ENCODE measurements at regions not wholly inside any gene's neighbourhood (a gene's known extent, or its start where the extent isn't known, plus 50 kb on each side); places are given as distances from the start of the nearest gene placed in this dataset.

DNA sequence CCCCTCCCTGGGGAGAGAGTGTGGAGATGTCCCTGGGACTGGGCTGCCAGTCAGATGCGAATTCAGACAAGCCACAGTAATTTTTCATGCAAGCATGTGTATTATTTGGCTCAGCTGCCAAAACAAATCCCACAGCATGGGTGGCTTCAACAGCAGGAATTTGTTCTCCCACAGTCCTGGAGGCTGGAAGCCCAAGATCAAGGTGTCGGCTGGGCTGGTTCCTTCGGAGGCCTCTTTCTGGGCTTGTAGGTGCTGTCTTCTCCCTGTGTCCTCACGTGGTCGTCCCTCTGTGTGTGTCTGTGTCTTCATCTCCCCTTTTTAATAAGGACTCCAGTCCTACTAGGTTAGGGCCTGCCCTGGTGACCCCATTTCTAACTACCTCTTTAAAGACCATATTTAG lies 91.9 kb upstream of the ACTRT2 start:
- POLR2A ChIA-PET: no interaction called here
- intact Hi-C loops (cut with micrococcal nuclease): loop anchor here (10.0 kb wide), 1 partner anchor 105 kb away; no protein-coding TSS in a partner anchor
- H3K4me1 Mint-ChIP-seq (ENCODE audit: low read depth): no peaks in the 10 kb centered on the region
- H3K36me3 Mint-ChIP-seq: no peaks in the 10 kb centered on the region
- no peak overlapping the region for H3K4me3 Mint-ChIP-seq
- no peak for DNase-seq
- H3K27ac Mint-ChIP-seq: no peak overlapping the region
- CTCF ChIA-PET: no interaction called here
- H3K9me3 Mint-ChIP-seq: no peaks in the 10 kb centered on the region
- H3K27me3 Mint-ChIP-seq: no peaks in the 10 kb centered on the region

DNA sequence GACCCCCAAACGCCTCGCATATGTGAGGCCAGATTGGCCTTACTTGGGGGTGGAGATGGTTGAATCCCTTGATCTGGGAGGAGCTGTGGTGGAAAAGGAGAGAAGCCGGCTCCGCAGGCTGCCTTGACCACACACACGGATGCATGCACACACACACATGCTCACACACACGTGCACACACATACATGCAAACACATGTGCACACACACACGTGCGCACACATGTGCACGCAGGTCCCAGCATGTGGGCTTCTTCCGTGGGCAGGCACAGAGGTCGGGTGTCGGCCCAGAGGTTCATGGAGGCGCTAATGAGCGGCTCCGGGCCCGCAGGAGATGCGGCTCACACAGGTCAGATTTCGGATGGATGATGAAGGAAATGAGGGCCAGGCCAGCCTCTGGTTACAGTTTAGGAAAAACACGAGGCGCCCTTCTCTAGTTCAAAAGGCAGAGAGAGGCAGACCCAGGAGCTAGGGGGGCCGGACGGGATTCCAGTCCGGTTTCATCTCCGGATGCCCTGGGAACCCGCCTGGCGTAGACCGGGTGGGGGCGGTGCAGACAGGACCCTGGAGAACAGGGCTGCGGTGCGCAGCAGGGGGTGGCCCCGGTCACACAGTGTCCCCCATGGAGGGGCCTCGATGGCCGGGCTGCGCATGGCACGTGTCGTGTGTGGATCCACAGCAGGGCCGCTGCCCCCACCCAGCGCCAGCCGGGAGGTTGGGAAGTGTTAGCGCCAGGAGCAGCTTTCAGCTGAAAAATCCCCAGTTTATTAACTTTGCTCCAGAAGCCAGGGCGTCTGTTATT lies 91.1 kb upstream of the ACTRT2 start:
- Mint-ChIP-seq H3K9me3 (no peaks in the 10 kb centered on the region), H3K27ac (no peak overlapping the region), H3K36me3 (no peaks in the 10 kb centered on the region), H3K4me3 (no peak overlapping the region), H3K27me3 (no peaks in the 10 kb centered on the region), H3K4me1 (ENCODE audit: low read depth) (no peaks in the 10 kb centered on the region)
- POLR2A ChIA-PET: no interaction called here
- DNase-seq: no peak
- intact Hi-C loops (cut with micrococcal nuclease): no loop called here
- CTCF ChIA-PET: interaction anchor here (0.8 kb wide), 1 partner anchor 9 kb away, joined by 3 read pairs; no protein-coding TSS in a partner anchor

DNA sequence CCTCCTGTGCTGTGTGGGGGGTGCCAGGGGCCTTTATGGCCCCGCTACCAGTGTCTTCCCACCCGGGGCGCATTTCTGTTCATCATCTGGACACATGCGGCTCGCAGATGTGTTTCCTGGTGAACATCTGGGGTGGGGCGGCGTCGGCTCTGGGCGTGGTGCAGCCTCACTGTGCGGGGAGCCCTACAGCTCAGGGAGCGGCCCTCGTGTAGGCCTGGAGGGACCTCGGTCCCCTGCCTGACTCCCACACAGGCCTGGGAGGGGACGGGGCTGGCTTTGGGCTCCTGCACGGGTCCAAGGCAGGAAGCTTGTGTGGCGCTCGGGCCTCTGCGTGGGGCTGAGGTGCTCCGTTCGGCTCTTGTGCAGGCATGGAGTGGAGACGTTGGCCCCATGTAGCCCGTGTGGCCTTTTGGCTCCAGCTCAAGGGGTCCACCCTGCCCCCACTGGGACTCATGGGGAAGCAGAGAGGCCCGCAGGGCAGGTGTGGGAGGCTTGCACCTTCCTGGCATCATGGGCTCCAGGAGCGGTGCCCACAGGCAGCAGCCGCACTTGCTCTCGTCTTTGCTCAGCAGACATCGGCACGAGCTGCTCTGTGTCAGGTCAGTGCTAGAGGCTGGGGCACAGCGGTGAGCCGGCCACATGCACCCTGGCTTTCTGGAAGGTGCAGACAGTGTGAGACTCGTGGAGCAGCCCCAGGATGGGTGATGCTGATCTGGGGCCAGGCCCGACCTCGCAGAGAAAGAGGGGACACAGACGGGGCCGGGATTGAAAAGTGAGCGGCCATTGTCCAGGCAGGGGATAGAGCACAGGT lies 90.1 kb upstream of the ACTRT2 start:
- intact Hi-C loops (cut with micrococcal nuclease): no loop called here
- Mint-ChIP-seq H3K4me1 (ENCODE audit: low read depth) (no peaks in the 10 kb centered on the region), H3K27me3 (no peaks in the 10 kb centered on the region), H3K4me3 (no peak overlapping the region), H3K27ac (no peak overlapping the region), H3K36me3 (no peaks in the 10 kb centered on the region), H3K9me3 (no peaks in the 10 kb centered on the region)
- ChIA-PET CTCF (interaction anchor here (0.8 kb wide), 1 partner anchor 9 kb away, joined by 3 read pairs; no protein-coding TSS in a partner anchor), POLR2A (no interaction called here)
- no peak for DNase-seq

DNA sequence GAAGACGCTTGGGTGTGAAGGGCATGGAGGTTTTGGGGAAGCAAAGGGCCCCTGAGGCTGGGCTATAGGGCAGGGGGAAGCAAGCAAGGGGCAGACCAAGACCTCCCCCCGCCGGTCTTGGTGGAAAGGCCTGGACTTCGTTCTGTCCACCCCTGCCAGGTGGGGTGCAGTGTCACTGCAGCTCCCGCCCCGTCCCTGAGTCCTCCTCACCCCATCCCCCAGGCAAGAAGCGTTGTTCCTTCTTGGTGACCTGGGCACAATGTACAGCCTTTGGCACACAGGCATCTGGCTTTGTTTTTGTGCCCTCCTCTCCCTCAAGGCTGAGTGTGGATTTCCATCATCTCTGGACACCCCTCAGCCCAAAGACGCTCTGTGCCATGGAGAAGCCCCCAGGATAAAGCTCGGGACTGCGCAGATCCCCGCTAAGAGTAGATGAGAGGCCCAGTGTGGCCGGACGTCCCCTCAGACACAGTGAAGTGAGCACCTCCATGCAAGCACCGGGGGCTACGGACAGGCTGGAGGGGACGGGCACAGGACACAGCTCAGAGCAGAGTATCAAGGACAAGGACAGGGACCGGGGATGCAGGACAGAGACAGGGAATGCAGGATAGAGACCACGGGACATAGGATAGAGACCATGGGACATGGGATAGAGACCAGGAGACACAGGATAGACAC lies 89.4 kb upstream of the ACTRT2 start:
- H3K9me3 Mint-ChIP-seq: no peaks in the 10 kb centered on the region
- H3K36me3 Mint-ChIP-seq: no peaks in the 10 kb centered on the region
- H3K27ac Mint-ChIP-seq: no peak overlapping the region
- CTCF ChIA-PET: no interaction called here
- no peaks in the 10 kb centered on the region for H3K4me1 Mint-ChIP-seq (ENCODE audit: low read depth)
- H3K27me3 Mint-ChIP-seq: no peaks in the 10 kb centered on the region
- H3K4me3 Mint-ChIP-seq: no peak overlapping the region
- DNase-seq: no peak
- intact Hi-C loops (cut with micrococcal nuclease): no loop called here
- POLR2A ChIA-PET: no interaction called here

DNA sequence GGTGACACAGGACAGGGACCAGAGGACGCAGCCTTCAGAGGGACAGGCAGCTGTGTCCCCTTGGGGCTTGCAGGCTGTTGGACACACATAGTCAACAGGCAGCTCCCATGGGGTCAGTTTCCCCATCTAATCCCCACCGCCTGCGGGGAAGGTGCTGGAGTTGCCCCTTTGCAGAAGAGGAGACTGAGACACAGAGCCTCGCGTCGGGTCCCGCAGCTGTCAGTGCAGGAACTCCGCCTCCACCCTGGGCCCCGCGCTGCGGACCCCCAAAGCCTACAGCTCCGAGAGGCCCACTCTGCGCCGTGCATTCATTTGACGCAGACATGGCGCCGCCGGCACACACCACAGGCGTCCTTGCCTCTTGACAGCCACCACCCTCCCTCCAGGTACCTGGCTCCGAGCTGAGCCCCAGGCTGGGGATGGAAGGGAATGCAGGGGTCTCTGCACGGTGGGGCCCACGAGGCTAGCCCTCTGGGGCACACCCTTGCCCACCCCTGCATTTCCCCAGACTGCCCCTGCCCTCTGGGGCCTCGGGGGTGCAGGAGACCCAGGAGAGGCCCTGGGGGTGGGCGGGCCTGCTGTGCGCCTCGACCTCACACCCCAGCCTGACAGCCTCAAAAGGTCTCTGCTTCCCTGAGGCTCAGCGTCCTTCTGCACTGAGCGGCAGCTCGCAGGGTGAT lies 88.5 kb upstream of the ACTRT2 start:
- DNase-seq: no peak
- Mint-ChIP-seq H3K27ac (no peak overlapping the region), H3K36me3 (no peaks in the 10 kb centered on the region), H3K27me3 (no peaks in the 10 kb centered on the region), H3K9me3 (peaks cover 1% of the 10 kb centered on the region), H3K4me1 (ENCODE audit: low read depth) (no peaks in the 10 kb centered on the region), H3K4me3 (no peak overlapping the region)
- intact Hi-C loops (cut with micrococcal nuclease): no loop called here
- POLR2A ChIA-PET: no interaction called here
- CTCF ChIA-PET: no interaction called here

DNA sequence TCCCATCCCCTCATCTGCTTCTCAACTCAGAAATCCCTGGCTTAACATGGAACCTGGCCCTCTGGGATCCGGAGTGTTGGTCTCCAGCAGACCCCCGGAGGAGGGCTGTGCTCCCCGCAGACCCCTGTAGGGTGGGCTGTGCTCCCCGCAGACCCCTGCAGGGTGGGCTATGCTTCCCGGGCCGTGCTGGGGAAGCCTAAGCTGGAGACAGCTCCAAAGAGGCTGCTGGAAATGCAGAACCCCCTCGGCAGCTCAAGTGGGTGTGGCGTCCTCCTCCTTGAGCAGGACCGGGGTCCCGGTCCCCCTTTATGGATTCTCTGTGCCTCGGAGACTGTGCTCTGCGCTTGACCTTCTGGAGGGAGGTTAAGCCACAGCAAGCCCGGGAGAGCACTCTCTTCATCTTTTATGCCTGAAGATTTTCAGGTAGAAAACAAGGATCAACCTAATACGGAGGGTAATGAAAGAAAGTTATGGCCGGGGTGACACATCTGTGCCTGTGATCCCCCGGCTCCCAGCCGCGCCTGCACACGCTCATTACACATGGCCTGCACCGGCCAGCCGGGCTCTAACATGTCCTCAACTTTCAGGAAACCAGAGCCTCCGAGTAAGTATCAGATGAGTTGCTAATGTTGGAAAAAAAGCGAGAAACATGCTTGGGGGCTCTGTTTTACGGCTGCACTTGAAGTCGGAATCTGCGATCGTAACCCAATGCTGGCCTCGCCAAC lies 87.7 kb upstream of the ACTRT2 start:
- Mint-ChIP-seq H3K4me1 (ENCODE audit: low read depth) (no peaks in the 10 kb centered on the region), H3K36me3 (no peaks in the 10 kb centered on the region), H3K27me3 (no peaks in the 10 kb centered on the region), H3K9me3 (peaks cover 7% of the 10 kb centered on the region), H3K27ac (no peak overlapping the region), H3K4me3 (no peak overlapping the region)
- DNase-seq: no peak
- ChIA-PET CTCF (no interaction called here), POLR2A (no interaction called here)
- intact Hi-C loops (cut with micrococcal nuclease): no loop called here

DNA sequence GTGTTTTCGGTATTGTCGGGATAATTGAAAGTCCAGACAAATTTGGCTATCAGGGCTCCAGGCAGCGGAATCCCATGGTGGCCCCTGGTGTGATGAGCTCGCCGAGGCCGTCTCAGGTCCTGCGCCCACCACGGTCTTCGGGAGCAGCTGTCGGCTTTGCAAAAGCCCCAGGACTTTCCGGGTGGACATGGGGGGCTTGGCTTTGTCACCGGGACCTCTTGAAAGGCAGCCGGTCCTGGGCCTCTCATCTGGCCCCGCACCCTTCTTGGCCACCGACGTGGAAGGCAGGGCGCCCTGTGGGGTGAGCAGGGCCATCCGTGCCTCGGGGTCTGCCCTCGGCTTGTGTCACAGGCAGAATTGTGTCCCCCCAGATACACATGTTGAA lies 87.1 kb upstream of the ACTRT2 start:
- no peaks in the 10 kb centered on the region for H3K4me1 Mint-ChIP-seq (ENCODE audit: low read depth)
- H3K4me3 Mint-ChIP-seq: no peak overlapping the region
- ChIA-PET CTCF (no interaction called here), POLR2A (no interaction called here)
- no peak overlapping the region for H3K27ac Mint-ChIP-seq
- peaks cover 7% of the 10 kb centered on the region for H3K9me3 Mint-ChIP-seq
- DNase-seq: no peak
- intact Hi-C loops (cut with micrococcal nuclease): no loop called here
- H3K27me3 Mint-ChIP-seq: no peaks in the 10 kb centered on the region
- no peaks in the 10 kb centered on the region for H3K36me3 Mint-ChIP-seq

DNA sequence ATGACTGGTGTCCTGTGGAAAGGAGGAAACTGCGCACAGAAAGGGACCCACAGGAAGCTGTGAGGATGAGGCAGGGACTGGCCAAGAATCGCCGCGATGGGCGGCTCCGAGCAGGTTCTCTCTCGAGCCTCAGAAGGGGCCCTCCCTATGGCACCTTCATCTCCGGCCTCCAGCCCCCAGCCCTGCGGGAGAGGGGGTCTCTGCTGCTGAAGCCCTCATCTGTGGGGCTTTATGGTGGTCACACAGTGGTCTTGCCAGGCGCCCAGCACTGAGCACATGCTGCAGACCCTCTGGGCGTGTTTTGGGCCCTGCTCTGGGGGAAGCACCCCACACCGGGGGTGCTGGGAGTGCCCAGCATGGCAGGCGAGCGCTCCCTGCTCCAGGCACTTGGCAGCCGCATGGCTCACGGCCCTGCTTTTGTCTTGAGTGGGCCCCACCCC lies 86.6 kb upstream of the ACTRT2 start:
- CTCF ChIA-PET: no interaction called here
- POLR2A ChIA-PET: no interaction called here
- Mint-ChIP-seq H3K27me3 (no peaks in the 10 kb centered on the region), H3K4me3 (no peak overlapping the region), H3K9me3 (peaks cover 7% of the 10 kb centered on the region), H3K4me1 (ENCODE audit: low read depth) (no peaks in the 10 kb centered on the region), H3K36me3 (no peaks in the 10 kb centered on the region), H3K27ac (no peak overlapping the region)
- intact Hi-C loops (cut with micrococcal nuclease): no loop called here
- no peak for DNase-seq

DNA sequence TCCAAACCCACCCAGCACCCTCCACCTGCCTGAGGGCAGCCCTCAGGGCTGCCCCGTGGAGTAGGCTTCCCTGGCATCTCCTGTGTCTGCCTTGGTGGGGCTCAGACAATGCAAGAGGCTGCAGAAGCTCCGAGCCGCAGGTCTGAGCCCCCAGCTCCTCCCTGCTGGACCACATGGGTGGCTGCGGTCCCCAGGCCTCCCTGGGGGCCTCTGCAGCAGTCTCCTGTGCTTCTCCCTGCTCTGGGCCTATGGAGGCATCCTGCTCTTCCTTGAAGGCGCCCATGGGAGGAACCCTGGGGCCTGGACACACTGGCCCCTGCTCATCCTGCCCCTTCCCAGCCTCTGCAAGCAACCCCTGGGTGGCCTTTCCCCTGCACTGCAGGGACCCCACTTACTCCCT lies 86.1 kb upstream of the ACTRT2 start:
- DNase-seq: no peak
- Mint-ChIP-seq H3K27ac (no peak overlapping the region), H3K36me3 (no peaks in the 10 kb centered on the region), H3K27me3 (no peaks in the 10 kb centered on the region), H3K4me1 (ENCODE audit: low read depth) (no peaks in the 10 kb centered on the region), H3K4me3 (no peak overlapping the region), H3K9me3 (peaks cover 7% of the 10 kb centered on the region)
- POLR2A ChIA-PET: no interaction called here
- intact Hi-C loops (cut with micrococcal nuclease): no loop called here
- CTCF ChIA-PET: no interaction called here

DNA sequence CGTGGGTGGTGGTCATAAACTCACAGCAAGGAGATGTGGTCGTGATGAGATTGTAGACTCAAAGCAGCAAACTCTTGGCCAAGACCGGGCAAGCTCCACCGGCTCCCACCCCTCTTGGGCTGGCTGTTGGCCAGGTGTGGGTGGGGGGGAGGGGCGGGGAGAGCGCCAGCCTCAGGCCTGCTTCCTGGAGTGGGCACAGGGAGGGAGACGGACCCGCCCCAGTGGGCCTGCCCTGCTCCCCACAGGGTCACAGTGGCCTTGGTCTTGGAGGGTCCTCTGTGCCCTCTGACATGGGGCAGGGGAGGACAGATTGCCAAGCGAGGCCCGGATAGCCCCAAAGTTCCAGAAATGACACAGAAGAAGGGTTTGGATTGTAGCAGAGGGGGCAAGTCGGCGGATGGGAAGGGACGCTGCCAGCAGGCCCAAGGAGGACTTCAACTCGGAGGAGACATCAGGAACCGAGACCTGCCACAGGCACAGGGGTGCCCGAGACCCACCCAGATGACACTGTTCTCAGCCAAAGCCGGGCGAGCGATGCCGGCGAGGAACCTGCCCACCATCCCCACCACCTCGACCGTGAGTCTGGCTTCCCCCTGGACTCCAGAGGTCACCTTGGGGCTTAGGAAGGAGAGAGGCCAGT lies 85.4 kb upstream of the ACTRT2 start:
- H3K36me3 Mint-ChIP-seq: no peaks in the 10 kb centered on the region
- POLR2A ChIA-PET: no interaction called here
- H3K9me3 Mint-ChIP-seq: peaks cover 10% of the 10 kb centered on the region
- H3K4me3 Mint-ChIP-seq: no peak overlapping the region
- intact Hi-C loops (cut with micrococcal nuclease): no loop called here
- H3K27me3 Mint-ChIP-seq: no peaks in the 10 kb centered on the region
- no peak for DNase-seq
- CTCF ChIA-PET: no interaction called here
- H3K27ac Mint-ChIP-seq: no peak overlapping the region
- H3K4me1 Mint-ChIP-seq (ENCODE audit: low read depth): no peaks in the 10 kb centered on the region

DNA sequence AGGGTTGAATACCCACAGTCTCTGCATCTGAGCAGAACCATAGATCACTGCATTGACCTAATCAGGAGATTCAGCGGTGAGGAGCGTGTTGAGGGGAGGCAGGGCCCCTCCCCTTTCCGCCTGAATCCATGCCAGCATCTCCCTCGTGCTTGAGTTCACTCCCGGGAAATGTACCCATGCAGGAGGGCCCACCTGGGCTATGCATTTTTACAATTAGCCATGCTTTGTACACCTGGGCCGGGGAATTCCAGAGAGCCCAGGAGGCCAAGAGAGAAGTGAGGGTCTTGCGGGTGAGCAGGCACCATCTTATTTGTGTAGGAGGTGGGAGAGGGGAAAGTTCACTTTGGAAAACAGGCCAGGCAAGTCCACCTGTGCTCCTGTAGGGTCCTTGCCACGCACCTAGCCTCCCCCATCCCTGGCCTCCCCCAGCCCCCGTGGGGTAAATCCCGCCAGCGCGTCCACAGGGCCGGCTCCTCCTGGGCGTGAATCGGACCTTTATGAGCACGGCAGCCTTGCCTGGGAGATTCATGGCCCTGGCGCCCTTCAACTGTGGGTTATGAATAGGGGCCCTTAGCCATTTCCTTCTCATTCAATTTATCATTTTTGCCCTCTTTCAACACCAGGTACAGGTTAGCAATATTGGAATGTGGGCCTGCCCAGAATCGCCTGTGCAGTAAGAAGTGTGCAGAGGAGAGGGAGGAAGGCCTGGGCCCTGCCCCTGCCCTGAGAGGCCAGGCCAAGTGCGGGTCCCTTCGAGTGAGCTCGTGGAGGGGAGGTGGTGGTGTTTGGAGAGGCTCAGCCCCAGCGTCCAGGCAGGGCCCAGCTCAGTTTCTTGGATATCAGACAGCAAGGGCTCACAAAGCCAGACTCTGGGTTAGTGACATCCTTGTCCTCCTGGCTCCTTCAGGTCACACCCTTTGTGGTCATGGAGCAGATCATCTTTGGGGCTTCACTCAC lies 84.4 kb upstream of the ACTRT2 start:
- no peaks in the 10 kb centered on the region for H3K36me3 Mint-ChIP-seq
- CTCF ChIA-PET: no interaction called here
- H3K4me1 Mint-ChIP-seq (ENCODE audit: low read depth): no peaks in the 10 kb centered on the region
- POLR2A ChIA-PET: no interaction called here
- H3K27ac Mint-ChIP-seq: no peak overlapping the region
- H3K9me3 Mint-ChIP-seq: peaks cover 17% of the 10 kb centered on the region
- no peaks in the 10 kb centered on the region for H3K27me3 Mint-ChIP-seq
- H3K4me3 Mint-ChIP-seq: no peak overlapping the region
- no peak for DNase-seq
- intact Hi-C loops (cut with micrococcal nuclease): no loop called here
